ENCODE measurements at regions not wholly inside any gene's neighbourhood (a gene's known extent, or its start where the extent isn't known, plus 50 kb on each side); places are given as distances from the start of the nearest gene placed in this dataset.

GRCh38 chr10:55397777-55398496 lies 596.9 kb upstream of the PCDH15 start:
- no peaks in the 10 kb centered on the region for H3K79me2 ChIP-seq (ENCODE audit: low read length)
- H2AFZ ChIP-seq (ENCODE audit: low read length) = no peak overlapping the region
- POLR2A ChIA-PET (ENCODE audit: unreplicated experiment) = no interaction called here
- 0 out of 2 replicates have a peak, but pooled peaks cover 3% of the 10 kb centered on the region for H3K9me3 ChIP-seq (ENCODE audit: low read length)
- CTCF ChIA-PET = interaction anchor here (0.6 kb wide), 1 partner anchor 18 kb away, joined by 4 read pairs; no protein-coding TSS in a partner anchor
- no peaks in the 10 kb centered on the region for H4K20me1 ChIP-seq (ENCODE audit: low read length)
- no peaks in the 10 kb centered on the region for H3K36me3 ChIP-seq (ENCODE audit: low read depth, low read length)
- intact Hi-C loops (cut with micrococcal nuclease) = loop anchor here (5.0 kb wide), 1 partner anchor 86 kb away; no protein-coding TSS in a partner anchor
- no peak; the same call in 1 of the 2 replicates for ATAC-seq
- no peaks in the 10 kb centered on the region for H3K27me3 ChIP-seq (ENCODE audit: low read length)
- TF ChIP-seq CTCF (conservative IDR thresholded peaks at IDR 0.05; ENCODE audit: low read depth, low read length) (no peak), EZH2 (IDR thresholded peaks at IDR 0.05; ENCODE audit: low read length, unreplicated experiment) (no peak), EZH2phosphoT487 (IDR thresholded peaks at IDR 0.05; ENCODE audit: borderline replicate concordance, low read length) (no peak)
- no peak overlapping the region for H3K4me2 ChIP-seq (ENCODE audit: low read length)
- H3K4me1 ChIP-seq (ENCODE audit: insufficient read depth, low read length) = no peaks in the 10 kb centered on the region
- H3K9ac ChIP-seq (ENCODE audit: low read length) = no peak overlapping the region
- H3K9me2 ChIP-seq (replicated peaks; ENCODE audit: low read length) = no peaks in the 10 kb centered on the region
- no peak for DNase-seq
- H3F3A ChIP-seq (ENCODE audit: low read length, unreplicated experiment) = no peaks in the 10 kb centered on the region
- BruUV-seq (replicated peaks) = no TSS peak
- no peak overlapping the region for H3K27ac ChIP-seq (ENCODE audit: low read length)
- no peak overlapping the region for H3K4me3 ChIP-seq (ENCODE audit: low read length)

- Histone ChIP-seq H3K4me2 (ENCODE audit: low read length) (no peak overlapping the region), H3K36me3 (ENCODE audit: low read depth, low read length) (no peaks in the 10 kb centered on the region), H3K27me3 (ENCODE audit: low read length) (no peaks in the 10 kb centered on the region), H3K9me2 (replicated peaks; ENCODE audit: low read length) (no peaks in the 10 kb centered on the region), H3K79me2 (ENCODE audit: low read length) (no peaks in the 10 kb centered on the region), H3K27ac (ENCODE audit: low read length) (no peak overlapping the region), H3K9ac (ENCODE audit: low read length) (no peak overlapping the region), H4K20me1 (ENCODE audit: low read length) (no peaks in the 10 kb centered on the region), H2AFZ (ENCODE audit: low read length) (no peak overlapping the region), H3K4me3 (ENCODE audit: low read length) (no peak overlapping the region), H3K4me1 (ENCODE audit: insufficient read depth, low read length) (peaks cover 4% of the 10 kb centered on the region; the same call in 1 of the 2 replicates), H3K9me3 (ENCODE audit: low read length) (no peaks in the 10 kb centered on the region; the same call in 1 of the 2 replicates), H3F3A (ENCODE audit: low read length, unreplicated experiment) (no peaks in the 10 kb centered on the region)
- ChIA-PET CTCF (no interaction called here), POLR2A (ENCODE audit: unreplicated experiment) (no interaction called here)
- ATAC-seq (no peak), DNase-seq (no peak)
- BruUV-seq (replicated peaks) = no TSS peak
- intact Hi-C loops (cut with micrococcal nuclease) = no loop called here
- TF ChIP-seq EZH2 (IDR thresholded peaks at IDR 0.05; ENCODE audit: low read length, unreplicated experiment) = no peak
- no peak for TF ChIP-seq EZH2phosphoT487 (IDR thresholded peaks at IDR 0.05; ENCODE audit: borderline replicate concordance, low read length)
- TF ChIP-seq CTCF (conservative IDR thresholded peaks at IDR 0.05; ENCODE audit: low read depth, low read length) = no peak
Observed at GRCh38 chr10:55378196-55378595, 577.2 kb upstream of the PCDH15 start.

- Histone ChIP-seq H2AFZ (ENCODE audit: low read length) (no peak overlapping the region), H3K4me2 (ENCODE audit: low read length) (no peak overlapping the region)
- CTCF ChIA-PET = interaction anchor here (0.7 kb wide), 1 partner anchor 25 kb away, joined by 3 read pairs; no protein-coding TSS in a partner anchor
Observed at GRCh38 chr10:55374917-55375316, 573.9 kb upstream of the PCDH15 start.

More at GRCh38 chr10:55374917-55375316, 573.9 kb upstream of the PCDH15 start:
- Histone ChIP-seq H3K9me3 (ENCODE audit: low read length) (no peaks in the 10 kb centered on the region), H3K27ac (ENCODE audit: low read length) (0 out of 2 replicates have a peak overlapping the region, but pooled peaks have one; percentile 12), H3K9me2 (replicated peaks; ENCODE audit: low read length) (no peaks in the 10 kb centered on the region), H4K20me1 (ENCODE audit: low read length) (no peaks in the 10 kb centered on the region), H3K27me3 (ENCODE audit: low read length) (no peaks in the 10 kb centered on the region), H3K36me3 (ENCODE audit: low read depth, low read length) (no peaks in the 10 kb centered on the region), H3K79me2 (ENCODE audit: low read length) (no peaks in the 10 kb centered on the region), H3F3A (ENCODE audit: low read length, unreplicated experiment) (no peaks in the 10 kb centered on the region), H3K4me3 (ENCODE audit: low read length) (no peak overlapping the region), H3K4me1 (ENCODE audit: insufficient read depth, low read length) (peaks cover 4% of the 10 kb centered on the region; the same call in 1 of the 2 replicates), H3K9ac (ENCODE audit: low read length) (no peak overlapping the region)
- ATAC-seq = peak; percentile 80
- intact Hi-C loops (cut with micrococcal nuclease) = loop anchor here (1.0 kb wide), 1 partner anchor 63 kb away; no protein-coding TSS in a partner anchor
- BruUV-seq (replicated peaks) = no TSS peak
- TF ChIP-seq EZH2 (IDR thresholded peaks at IDR 0.05; ENCODE audit: low read length, unreplicated experiment) (no peak), EZH2phosphoT487 (IDR thresholded peaks at IDR 0.05; ENCODE audit: borderline replicate concordance, low read length) (no peak), CTCF (conservative IDR thresholded peaks at IDR 0.05; ENCODE audit: low read depth, low read length) (no peak)
- DNase-seq = peak; percentile 25
- POLR2A ChIA-PET (ENCODE audit: unreplicated experiment) = interaction anchor here (0.6 kb wide), 1 partner anchor 35 kb away, joined by 4 read pairs; no protein-coding TSS in a partner anchor
